HG03097 (cell line): ENCODE measurements at regions not wholly inside any gene's neighbourhood (a gene's known extent, or its start where the extent isn't known, plus 50 kb on each side); places are given as distances from the start of the nearest gene placed in this dataset.

Experiments
- ATAC-seq: cut with Tn5 transposase; IDR thresholded peaks from one replicate; pipeline ENCODE4 v1.9.1; 2021; ENCODE audit not compliant: unreplicated experiment, low FRiP score

DNA sequence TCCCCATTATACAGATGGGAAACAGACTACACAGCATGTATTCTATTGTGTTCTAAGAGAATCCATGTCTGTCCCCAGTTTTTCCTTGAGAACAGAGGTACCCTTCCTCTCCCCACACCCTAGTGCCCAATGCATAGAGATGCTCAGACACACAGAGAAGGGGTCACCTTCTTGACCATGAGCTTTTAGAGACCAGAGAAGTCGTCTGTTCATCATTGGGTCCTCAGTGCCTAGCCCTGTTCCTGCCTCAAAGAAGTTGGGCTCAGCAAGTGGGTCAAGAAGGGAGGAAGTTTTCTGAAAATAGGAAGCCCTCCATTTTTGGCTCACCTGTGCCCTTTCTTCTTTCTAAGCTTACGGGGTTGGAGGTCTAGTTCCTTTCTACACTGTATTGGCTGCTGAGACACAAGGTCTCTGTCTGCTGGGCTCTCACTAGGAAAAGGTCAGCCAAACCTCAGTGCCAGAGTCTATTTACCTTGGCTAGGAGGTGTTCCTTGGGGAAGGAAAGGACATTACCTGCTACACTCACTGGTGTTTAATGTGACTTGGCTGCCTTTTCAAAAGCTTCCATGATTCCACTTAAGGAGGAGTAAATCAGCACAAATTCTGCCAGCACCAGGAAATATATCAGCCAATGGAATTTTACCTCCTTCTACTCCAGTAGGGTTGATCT lies 198.5 kb upstream of the PWP1 start:
- ATAC-seq: no peak

DNA sequence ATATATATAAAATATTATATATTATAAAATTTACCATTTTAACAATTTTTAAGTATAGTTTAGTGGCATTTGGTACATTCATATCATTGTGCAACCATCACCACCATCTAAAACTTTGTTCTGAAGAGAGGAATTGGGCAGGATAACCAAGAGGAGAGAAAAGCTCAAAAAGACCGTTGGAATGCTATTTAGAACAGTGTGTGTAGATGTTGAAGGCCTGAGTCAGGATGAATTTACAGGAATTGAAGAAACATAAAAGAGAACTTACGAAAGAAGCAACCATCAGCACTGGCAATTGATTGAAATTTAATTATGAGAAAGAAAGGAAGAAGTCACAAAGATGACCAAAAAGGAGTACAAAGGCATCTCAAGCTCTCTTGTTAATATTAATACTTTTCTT lies 196.9 kb upstream of the PWP1 start:
- no peak for ATAC-seq

DNA sequence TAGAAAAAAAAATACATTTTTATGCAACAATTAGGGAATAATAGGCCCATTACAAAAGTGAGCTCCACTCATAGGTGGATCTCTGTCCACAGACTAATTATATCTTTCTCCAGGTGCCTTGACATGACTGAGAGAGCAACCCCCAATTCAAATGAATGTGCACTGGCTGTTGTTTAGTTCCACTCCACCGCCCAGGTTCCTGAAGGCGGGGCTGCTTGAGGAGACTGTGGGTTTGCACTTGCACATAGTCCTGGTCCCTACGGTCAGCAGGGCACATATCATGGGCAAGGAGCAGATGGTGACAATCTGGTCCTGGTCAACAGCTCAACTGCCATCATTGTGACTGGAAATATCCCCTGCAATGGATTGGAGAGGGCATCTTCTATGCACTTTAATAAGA lies 195.6 kb upstream of the PWP1 start:
- ATAC-seq: no peak

DNA sequence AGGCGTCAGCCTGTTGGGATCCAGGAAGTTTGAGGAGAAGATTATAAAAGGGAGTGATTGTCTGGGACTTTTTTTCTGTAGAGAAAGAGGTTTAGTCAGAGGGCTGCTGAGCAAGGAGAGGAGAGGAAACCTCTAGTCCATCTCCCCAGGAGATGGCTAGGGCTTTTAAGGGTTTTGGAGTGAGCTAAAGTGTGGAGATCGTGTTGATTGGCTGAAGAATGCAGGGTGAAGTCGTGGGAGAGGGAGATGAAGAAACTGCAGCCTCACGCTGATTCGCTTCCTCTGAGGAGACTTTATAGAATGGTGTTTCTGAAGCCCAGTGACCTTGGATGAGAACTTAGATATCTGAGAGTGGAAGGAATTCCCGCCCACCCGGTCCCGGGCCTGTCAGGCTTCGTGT lies 193.7 kb upstream of the PWP1 start:
- ATAC-seq: no peak

DNA sequence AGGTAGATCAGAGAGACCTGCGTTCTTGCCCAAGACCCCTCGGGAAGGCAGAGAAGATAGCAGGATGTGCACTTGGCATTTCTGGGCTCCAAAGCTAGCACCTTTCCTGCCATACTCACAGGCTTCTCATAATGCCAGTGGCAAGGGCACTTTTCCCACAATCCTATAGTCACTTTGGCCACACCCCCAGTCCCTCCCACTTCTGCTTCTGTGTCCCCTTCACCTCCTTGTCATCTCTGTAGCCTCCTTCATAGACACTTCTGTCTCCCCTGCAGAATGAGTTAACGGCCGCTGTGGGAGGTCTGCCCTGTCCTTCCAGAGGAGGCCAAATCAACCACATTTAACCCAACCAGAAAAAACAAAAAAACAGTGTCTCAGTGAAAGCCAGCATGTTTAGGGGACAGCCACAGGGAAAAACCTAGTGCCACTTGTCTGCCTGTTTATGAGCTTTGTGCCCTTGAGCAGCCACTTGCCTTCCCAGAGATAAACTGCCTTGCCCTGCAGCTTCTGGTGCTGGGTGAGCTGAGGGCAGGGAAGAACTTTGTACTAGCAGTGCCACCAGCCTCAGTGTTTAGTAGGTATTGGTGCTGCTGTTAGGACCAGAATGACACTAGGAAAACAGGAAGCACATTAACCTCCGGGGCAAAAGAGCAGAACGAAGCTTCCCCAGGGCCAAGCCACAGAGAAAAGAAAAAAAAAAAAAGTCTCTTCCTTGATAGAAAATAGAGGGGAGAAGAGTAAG lies 193.0 kb upstream of the PWP1 start:
- ATAC-seq: no peak

DNA sequence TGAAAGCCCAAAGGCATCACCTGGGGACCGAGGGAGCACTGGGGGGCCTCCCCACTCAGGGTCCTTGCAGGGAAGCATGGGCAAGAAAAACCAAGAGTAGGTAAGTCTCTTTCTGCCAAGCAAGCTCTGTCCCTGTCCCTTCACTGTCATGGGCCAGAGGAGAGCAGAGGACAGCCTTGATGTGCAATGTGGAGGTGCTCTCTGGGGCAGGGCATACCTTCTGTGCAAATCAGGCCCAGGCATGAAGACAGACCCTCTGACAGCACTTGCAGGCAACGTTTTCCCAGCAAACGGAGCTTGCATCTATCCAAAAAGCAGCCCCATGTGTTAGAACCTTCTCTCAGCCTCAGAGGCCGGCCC lies 192.5 kb upstream of the PWP1 start:
- no peak for ATAC-seq

DNA sequence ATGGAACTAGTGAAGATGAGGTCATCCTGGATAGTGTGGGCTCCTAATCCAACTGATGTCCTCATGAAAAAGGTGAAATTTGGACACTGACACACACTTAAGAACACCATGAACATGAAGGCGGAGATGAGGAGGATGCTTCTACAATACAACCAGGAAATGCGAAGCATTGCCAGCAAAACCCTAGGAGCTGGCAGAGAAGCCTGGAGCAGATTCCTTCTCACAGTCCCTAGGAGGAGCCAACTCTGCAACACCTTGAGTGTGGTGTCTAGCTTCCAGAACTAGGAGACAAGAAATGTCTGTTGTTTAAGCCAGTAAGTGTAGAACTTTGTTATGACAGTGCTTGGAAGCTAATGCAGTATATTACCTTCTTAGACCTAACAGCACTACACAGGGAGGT lies 191.9 kb upstream of the PWP1 start:
- no peak for ATAC-seq

DNA sequence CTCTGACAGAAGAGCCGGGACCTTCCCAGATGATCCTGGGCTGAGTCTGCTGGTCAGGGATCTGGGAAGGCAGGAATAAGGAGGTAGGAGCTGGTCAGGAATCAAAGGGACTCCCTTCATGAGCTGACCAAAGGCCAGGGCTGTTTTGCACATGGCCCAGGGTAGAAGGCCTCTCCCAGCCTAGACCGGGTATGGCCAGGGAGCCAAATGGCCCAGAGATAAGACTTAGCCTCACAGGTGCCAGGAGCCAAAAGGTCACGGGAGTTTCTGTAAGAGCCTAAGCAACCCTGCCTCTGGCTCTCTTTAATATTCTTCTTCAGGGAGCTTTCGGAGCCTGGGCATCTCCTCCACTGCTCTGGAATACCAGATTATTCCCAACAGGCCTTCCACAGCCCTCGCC lies 191.3 kb upstream of the PWP1 start:
- no peak for ATAC-seq

DNA sequence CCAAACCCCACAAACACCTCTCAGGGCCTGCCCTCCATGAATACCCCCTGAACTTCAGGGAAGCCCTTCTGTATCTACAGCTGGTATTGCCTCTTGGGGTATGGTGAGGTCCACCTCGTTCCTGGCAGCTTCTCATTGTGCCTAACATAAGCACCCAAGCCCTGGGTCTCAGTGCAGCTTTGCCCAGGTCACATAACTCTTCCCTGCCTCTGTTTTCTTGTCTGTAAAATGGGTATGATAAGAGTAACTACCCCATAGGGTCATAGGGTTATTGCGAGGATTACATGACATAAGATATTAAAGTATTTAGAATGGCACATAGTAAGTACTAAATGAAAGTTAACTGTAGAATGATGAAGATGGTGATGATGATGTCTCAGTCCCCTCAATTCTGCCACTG lies 190.0 kb upstream of the PWP1 start:
- ATAC-seq: no peak

DNA sequence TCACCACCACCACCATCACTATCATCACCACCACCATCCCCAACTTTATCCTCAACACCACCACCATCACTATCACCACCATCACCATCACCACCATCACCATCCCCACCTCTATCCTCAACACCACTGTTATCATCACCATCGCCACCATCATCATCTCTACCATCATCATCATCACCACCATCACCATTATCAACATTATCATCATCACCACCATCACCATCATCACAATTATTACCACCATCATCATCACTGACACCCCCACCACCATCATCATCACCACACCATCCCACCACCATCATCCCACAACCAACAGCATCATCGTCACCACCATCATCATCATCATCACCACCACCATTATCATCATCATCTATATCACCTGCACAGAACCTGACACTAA lies 188.4 kb upstream of the PWP1 start:
- ATAC-seq: no peak

DNA sequence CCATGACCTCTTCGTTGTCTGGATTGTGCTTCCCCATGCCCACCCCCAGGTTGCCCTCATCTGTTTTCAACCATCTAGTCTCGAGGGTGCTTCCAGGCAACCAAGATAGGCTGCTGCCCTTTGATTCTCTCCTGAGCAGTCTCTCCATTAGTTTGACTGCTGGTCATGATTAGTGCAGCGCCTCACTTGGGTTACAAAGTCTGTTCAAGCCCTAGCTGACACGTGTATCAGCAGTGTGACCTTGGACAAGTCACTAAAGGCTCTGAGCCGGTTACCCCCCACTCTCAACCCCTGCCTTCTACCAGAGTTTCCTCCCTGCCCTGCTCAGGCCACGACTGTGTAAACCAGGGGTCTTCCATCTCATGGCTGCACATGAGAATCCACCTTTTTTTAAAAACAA lies 185.3 kb upstream of the PWP1 start:
- ATAC-seq: no peak

DNA sequence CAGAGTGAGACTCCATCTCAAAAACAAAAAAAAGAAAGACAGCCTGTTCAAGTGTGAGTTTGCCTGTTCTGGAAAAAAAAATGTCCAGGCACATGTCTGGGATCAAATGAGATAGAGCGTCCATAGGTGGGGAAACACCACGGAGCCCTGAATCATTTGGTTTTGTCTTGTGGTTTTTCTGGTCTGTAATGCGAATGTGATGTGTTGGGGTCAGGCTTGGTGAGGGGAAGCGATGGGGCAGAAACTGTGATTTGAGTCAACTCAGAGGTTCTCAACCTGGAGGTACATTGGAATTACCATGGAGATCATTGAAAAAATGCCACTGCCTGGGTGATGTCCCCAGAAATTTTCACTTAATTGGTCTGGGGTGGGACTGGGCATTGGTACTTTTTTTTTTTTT lies 183.9 kb upstream of the PWP1 start:
- no peak for ATAC-seq

DNA sequence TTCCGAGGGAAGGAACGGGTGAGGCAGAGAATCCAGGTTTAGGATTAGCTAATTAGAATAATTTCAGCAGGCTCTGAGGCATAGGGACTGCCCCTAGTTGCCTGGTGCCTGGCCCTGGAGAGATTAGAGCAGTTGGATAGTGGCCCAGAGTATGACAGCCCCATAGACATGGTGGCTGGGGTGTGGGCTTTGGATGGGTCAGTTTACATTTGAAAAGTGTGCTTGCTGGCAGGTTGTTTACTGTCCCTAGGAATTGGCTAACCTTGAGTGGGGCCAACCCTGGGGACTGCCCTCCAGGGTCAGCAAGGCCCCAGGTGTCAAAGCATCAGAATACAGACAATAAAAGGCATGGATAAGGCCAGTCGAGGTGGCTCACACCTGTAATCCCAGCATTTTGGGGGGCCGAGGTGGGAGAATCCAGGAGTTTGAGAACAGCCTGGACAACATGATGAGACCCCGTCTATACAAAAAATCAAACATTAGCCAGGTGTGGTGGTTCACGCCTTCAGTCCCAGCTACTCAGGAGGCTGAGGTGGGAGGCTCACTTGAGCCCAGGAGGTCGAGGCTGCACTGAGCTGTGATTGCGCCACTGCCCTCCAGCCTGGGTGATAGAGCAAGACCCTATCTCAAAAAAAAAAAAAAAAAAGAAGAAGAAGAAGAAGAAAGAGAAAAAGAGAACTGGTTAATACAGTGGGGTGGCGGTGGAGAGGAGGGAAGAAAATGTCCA lies 182.3 kb upstream of the PWP1 start:
- no peak for ATAC-seq

DNA sequence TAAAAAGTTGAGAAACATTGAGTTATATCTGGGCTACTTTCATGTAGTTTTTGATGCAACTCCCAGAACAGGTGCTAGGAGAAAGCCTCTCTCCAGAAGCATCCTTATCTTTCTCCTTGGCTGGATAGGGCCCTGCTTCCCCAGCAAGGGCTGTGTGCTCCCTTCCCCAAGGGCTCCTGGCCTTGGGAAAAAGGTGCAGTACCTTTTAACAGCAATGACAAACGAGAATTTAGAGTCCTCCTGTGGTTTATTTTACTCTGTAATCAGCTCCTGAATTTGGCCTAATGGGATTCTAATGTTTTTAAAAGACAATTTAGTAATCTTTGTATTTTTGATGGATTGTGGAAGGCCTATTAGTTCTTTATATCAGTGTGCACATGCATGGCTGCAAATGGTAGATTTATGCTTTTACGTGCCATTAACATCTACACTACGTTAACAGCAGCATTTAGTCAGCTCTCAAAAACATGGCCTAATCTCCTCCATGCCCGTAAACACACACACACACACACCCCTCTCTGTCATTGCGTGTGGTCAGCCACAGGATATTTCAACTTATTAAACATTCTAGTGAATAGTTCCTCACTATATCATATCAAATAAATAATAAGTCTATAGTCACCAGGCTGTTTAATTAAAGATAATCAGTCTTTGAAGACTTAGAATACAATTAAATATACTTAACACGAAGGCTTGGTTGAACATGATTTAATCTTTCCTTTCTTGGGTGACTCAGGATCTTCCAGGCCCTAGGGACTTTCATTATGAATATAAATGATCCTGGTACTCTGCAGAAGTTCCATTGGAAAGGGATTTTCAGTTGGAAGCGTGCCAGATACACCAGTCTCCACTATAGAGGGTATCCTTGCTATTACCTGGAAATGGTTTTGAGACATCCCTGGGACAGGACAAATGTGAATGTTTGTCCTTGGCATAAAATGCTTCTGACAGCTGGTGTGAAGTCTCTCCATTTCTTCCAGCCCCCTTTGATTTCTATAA lies 181.4 kb upstream of the PWP1 start:
- no peak for ATAC-seq

DNA sequence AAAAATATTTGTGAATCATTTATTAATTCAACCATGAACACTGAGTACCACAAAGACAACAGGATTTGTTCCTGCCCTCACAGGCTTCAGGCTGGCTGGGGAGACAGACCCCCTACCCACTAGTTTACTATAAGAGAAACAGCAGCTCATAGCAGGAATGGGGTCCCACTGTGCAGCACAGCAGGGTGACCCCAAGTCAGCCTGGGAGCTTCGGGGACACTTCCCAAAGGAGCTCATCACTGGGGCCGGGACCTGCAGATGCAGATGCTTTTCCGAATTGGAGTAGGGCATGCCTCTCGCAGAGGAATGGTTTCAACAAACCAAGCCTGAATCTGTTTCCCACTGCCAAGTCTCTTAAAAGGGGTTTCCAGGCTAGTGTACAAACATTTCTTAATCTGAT lies 176.2 kb upstream of the PWP1 start:
- ATAC-seq: no peak

DNA sequence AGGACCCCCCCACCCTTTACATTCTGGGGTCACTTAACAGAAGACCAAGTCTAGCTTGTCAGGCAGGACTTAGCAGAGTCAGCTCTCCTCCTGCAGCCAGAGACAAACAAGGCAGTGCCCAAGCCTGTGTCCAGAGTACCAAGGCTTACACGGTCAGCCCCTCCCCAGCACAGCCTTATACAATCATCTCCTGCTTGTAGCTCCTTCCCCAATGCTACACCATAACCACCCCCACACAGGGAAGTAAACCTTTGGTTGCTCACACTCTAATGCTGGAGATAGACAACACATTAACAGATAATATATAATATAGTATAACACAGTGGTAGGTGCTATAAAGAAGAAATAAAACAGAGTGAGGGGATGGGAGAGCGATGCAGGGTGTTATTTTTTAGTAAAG lies 175.4 kb upstream of the PWP1 start:
- ATAC-seq: no peak

DNA sequence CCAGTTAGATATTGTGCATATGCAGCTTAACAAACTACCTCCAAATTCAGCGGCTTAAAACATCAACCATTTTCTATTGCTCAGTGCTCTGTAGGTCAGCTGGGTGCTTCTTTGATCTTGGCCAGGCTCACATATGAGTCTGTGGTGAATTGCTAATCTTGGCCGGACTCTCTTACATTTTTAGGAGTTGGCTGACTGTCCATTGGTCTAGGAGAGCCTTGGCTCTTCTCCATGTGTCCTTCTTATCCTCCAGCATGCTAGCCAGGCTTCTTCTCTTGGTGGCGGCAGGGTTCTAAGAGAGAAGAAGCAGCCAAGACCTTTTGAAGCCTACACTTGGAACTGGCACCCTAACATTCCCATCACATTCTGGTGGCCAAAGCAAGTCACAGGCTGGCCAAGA lies 174.3 kb upstream of the PWP1 start:
- ATAC-seq: no peak

DNA sequence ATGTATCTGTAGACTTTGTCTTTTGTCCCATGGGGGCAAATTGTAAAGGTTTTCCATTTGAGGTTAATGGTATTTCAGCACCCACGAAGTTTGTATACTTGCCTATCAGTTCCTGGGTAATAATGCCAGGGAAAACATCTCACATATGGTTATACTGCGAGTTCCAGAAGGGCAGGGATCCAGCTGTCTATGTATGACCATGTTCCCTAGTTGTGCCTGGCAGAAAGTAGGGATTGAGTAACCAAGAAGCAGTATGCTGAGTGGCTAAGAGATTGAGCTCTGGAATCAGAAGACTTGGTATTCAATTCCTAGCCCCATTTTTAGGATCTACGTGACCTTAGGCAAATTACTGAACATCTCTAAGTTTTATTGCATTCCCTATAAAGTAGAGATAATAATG lies 173.2 kb upstream of the PWP1 start:
- no peak for ATAC-seq

DNA sequence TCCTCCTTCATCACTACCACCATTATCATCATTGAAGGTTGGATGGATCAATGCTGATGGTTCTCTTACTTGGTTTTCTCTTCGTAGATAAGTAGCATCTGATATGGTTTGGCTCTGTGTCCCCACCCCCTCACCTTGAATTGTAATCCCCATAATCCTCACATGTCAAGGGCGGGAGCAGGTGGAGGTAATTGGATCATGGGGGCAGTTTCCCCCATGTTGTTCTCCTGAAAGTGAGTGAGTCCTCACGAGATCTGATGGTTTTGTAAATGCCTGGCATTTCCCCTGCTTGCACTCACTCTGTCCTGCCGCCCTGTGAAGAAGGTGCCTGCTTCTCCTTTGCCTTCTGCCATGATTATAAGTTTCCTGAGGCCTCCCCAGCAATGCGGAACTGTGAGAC lies 172.4 kb upstream of the PWP1 start:
- no peak for ATAC-seq

DNA sequence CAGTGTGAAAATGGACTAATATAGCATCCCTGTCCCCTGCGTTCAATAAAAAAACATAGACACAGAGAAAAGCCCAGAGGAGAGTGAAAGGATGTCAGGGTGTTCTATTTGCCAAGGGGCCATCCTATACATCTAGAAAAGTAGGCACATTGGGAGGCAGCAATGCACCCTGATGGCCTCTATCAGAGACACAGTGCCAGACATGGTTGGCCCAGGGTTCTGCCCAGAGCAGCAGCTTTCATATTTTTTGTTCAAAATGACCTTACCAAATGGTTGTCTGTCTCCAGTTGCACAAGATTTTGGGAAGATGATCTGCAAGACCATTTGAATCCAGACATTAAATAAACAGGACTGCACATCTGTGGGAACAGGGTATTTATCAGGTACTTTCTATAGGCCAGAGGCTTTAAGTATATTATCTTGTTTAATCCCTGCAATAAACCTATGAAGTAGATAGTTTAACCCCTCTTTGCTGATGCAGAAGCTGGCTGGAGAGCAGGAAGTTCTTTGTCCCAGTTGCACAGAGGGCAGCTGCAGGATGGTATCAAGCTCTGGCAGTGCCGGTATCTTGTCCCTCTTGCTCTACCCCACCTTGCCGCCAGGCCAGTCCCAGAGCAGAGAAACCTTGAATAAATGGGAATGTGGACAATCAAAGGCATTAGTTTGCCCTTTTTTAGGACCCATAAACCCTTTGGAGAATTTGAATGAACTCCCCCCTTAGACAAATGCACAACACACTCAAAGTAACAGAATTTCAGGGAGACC lies 171.8 kb upstream of the PWP1 start:
- no peak for ATAC-seq
